PFSK-1 (cell line): ENCODE measurements at regions not wholly inside any gene's neighbourhood (a gene's known extent, or its start where the extent isn't known, plus 50 kb on each side); places are given as distances from the start of the nearest gene placed in this dataset.

ENCODE experiments used
- FOXP2 ChIP-seq: optimal IDR thresholded peaks from 2 replicates; pipeline ENCODE3; 2011; ENCODE audit warnings: borderline replicate concordance, control low read depth, inconsistent platforms; ENCODE audit not compliant: insufficient read depth; ENCODE audit errors: extremely low read length, extremely low read depth
- POLR2AphosphoS5 ChIP-seq: IDR thresholded peaks from 2 replicates; pipeline ENCODE4 v1.6.1; 2012; ENCODE audit warnings: low read depth, mild to moderate bottlenecking, control low read depth, low read length, moderate library complexity
- REST ChIP-seq, 2 experiments: IDR thresholded peaks; 2 replicates each; pipeline versions ENCODE4 v1.6.1 to v1.8.0; 2011 to 2012; ENCODE audit warnings: low read depth in 2 of 2, low read length in 2 of 2, control low read depth in 1 of 2, inconsistent platforms in 1 of 2, mild to moderate bottlenecking in 1 of 2, moderate library complexity in 1 of 2; ENCODE audit not compliant: insufficient read depth in 1 of 2
- SIN3A ChIP-seq: IDR thresholded peaks from 2 replicates; pipeline ENCODE4 v1.6.1; 2012; ENCODE audit warnings: mild to moderate bottlenecking, low read length, moderate library complexity, borderline replicate concordance; ENCODE audit not compliant: insufficient read depth
- TAF1 ChIP-seq: IDR thresholded peaks from 2 replicates; pipeline ENCODE4 v1.6.1; 2012; ENCODE audit warnings: low read length, control low read depth, borderline replicate concordance; ENCODE audit not compliant: insufficient read depth

- TF ChIP-seq POLR2AphosphoS5 (no peak), REST (IDR thresholded peaks at IDR 0.05; ENCODE audit: insufficient read depth in 1 of 2, low read depth in 2 of 2, low read length in 2 of 2) (no peak), TAF1 (no peak), SIN3A (no peak), FOXP2 (no peak)
Observed at GRCh38 chr3:191688756-191689433, 227.9 kb downstream of the PYDC2 start.

- TF ChIP-seq POLR2AphosphoS5 (no peak), TAF1 (no peak), FOXP2 (no peak), REST (IDR thresholded peaks at IDR 0.05; ENCODE audit: insufficient read depth in 1 of 2, low read depth in 2 of 2, low read length in 2 of 2) (no peak), SIN3A (no peak)
Observed at GRCh38 chr3:191695131-191695814, 234.3 kb downstream of the PYDC2 start.

- no peak for TF ChIP-seq REST (IDR thresholded peaks at IDR 0.05; ENCODE audit: insufficient read depth in 1 of 2, low read depth in 2 of 2, low read length in 2 of 2)
- no peak for TF ChIP-seq TAF1
- no peak for TF ChIP-seq SIN3A
- TF ChIP-seq POLR2AphosphoS5 = no peak
- TF ChIP-seq FOXP2 = no peak
Observed at GRCh38 chr3:191695815-191696153, 234.8 kb downstream of the PYDC2 start.

GRCh38 chr3:191696348-191696747 is 235.4 kb downstream of the PYDC2 start:
- TF ChIP-seq POLR2AphosphoS5 (no peak), FOXP2 (no peak), SIN3A (no peak), REST (IDR thresholded peaks at IDR 0.05; ENCODE audit: insufficient read depth in 1 of 2, low read depth in 2 of 2, low read length in 2 of 2) (no peak), TAF1 (no peak)
